ENCODE measurements at regions not wholly inside any gene's neighbourhood (a gene's known extent, or its start where the extent isn't known, plus 50 kb on each side); places are given as distances from the start of the nearest gene placed in this dataset.
"Not testable (repeated sequence)": the region's sequence is repeated elsewhere in the genome, so short reads cannot be mapped to it uniquely, and the experiment has no call there.

DNA sequence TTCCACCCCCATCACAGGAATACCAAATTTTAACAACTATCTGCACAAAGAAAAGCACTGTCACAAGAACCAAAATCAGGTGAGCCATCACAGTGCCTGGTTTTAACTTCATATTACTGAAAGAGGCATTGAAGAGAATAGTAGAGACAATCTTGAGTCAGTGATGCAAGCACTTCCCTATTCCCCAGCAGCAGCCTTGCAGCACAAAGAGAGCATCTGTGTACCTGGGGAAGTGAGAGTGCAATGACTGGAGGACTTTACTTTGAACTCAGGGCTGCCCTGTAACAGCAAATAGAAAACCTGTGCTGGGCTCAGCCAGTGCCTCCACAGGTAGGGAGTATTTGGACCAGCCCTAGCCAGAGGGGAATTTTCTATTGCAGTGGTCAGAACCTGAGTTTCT is 361.8 kb downstream of the TEX13C start:
- DNase-seq: no peak

GRCh38 chrX:125690522-125690921 is 370.9 kb downstream of the TEX13C start:
- DNase-seq: not testable (repeated sequence)

DNA sequence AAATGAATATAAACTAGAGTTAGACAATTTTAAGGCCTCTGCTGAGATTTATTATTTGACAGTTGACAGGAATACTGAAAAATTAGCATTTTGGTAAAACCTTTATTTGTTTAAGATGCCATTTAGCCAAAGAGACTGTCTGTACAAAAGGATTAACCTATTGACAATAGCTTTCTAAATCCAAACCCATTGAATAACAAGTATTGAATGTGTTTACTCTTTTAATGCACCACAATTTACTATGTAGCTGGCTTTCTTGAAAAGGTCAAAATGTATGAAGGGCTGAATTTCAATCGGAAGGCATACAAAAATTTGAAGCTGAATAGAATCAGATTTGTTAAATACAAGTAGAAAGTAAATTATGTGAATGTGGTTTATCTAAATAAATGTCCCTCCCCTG is 374.5 kb downstream of the TEX13C start:
- DNase-seq: no peak

- no peak for DNase-seq
Observed at GRCh38 chrX:125709074-125709473, 389.4 kb downstream of the TEX13C start.

- DNase-seq: no peak
Observed at GRCh38 chrX:125709532-125709931, 389.9 kb downstream of the TEX13C start.

- no peak for DNase-seq
Observed at GRCh38 chrX:125710403-125711062, 390.9 kb downstream of the TEX13C start.

DNA sequence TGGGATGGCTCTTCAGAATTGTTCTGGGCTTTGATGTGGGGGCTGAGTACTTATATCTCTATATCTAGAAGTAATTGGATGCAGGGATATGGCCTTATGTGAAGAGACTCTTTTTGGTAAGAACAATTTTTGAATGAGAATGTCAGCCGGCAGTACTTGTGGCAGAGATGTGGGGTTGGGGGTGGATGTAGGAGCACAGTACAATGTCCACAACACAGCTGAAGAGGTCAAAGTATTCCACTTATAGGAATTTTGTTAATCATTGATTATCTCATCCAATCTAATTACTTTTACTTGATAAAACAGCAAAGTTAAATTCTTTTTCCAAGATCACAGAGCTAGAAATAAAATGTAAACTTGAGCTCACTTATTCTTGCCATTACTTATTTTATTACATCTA is 391.4 kb downstream of the TEX13C start:
- no peak for DNase-seq

- DNase-seq: no peak
Observed at GRCh38 chrX:125713633-125714032, 394.0 kb downstream of the TEX13C start.

DNA sequence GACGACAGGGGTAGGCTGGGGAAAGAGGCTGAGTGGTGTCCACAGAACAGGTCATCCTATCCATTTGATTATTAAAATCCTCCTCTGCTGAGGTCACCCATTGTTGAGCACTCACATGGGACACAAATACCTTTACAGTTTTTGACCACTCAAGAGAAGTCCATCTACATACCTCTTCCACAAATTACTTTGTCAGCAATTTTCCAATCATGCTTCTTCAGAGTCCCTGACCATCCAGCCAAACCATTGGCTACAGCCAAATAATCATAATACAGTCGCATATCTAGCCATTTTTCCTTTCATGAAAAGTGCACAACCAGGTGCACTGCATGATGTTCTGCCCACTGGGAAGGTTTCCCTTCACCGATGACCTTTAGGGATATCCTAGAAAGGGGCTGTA is 407.4 kb downstream of the TEX13C start:
- DNase-seq: no peak

- no peak for DNase-seq
Observed at GRCh38 chrX:125736008-125736729, 416.5 kb downstream of the TEX13C start.

DNA sequence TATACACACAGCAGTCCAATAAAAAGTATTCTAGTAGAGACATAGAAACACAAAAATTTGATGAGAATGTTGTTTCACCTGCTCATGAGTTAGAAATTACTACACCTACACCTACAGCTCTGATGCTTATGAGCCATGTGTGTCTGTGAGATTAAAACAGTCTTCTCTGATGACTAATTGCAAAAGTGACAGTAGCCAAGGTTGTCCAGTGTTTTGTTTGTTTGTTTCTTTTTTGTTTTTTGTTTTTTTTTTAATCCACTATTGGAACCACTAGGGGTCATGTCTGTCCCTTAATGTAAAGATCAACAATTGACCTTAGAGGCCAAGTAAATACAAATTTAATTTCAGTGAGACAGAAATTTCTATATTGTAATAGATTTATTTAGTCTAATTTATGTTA is 423.1 kb downstream of the TEX13C start:
- no peak for DNase-seq

DNA sequence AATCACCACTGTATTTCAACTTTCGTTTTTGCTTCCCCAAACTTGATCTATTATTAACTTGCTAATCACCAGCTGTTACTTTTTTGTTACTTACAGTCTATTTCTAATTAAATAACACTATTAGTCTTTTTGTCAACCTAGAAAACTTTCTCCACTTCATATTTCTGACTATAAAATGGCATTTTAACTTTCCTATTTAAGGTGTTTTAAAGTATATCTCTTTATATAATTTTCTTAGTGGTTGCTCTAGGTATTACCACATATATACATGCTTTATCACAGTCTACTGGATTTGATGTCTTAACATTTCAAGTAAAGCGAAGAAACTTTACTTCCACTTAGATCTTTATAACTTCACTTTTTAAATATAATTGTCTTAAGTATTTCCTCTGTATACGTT is 421.2 kb downstream of the DCAF12L2 start:
- no peak for DNase-seq

- no peak for DNase-seq
Observed at GRCh38 chrX:125757794-125758564, 408.1 kb downstream of the DCAF12L2 start.

DNA sequence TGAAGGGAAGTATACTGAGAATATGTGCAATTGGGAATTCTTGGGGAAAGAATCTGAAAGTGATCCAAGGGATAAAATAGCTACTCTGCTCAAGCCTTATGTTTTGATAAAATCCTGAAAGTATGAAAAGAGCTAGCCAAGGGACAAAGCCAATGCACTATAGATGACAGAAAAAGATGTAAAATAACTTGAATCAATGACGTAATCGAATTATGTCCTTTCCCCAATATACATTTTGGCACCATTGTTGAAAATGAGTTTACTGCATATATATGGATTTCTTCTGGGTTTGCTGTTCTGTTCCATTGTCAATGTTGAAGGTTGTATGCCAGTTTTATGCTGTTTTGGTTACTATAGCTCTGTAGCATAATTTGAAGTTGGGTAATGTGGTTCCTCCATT is 407.3 kb downstream of the DCAF12L2 start:
- DNase-seq: no peak

DNA sequence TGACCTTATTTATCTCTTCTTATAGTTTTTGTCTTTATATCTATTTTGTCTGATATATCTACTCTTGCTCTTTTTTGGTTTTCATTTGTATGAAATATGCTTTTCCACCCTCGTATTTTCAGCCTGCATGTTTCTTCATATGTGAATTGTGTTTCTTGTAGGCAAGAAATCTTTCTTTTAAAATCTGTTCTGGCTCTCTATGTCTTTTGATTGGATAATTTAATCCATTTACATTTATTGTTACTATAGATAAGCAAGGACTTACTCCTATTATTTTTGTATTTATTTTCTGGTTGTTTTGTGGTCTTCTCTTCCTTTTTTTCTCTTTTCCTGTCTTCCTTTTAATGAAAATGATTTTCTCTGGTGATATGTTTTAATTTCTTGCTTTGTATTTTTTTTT is 403.1 kb downstream of the DCAF12L2 start:
- no peak for DNase-seq

DNA sequence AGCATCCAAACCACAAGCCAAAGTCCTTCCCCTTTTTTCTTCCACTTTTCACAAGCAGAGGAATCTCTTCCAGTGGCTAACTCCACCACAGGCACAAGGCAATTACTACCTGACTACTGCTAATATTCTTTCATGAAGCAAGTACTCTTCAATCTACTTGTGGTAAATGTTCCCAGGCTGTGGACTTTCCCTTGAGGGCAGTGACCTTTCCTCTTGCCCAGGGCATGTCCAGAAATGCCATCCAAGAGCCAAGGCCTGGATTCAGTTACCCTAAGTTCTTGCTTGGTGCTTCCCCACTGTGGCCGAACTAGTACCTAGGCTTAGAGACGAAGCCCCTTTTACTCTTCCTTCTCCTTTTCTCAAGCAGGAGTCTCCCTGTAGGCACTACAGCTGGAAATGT is 400.7 kb downstream of the DCAF12L2 start:
- no peak for DNase-seq

GRCh38 chrX:125769628-125770027 is 396.5 kb downstream of the DCAF12L2 start:
- DNase-seq: no peak

- no peak for DNase-seq
Observed at GRCh38 chrX:125778261-125778660, 387.8 kb downstream of the DCAF12L2 start.

DNA sequence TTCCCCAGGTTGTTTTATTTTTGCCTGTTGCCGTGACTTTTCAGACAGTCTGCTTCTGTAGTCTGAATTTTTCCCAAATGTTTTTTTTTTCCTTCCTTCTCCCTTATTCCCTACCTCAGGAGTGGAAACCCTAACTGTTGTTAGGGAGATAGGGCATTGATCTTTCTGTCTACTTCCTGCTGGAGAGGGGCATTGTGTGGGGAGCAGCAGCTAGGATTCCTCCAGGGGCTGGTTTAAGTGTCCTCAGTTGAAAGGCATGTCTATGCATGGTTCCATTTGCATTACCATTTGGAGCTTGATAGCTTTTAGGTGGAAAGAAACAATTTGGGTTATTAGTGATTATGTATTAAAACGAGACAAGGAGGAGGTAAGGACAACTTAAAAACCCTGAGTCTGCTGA is 383.9 kb downstream of the DCAF12L2 start:
- DNase-seq: no peak

DNA sequence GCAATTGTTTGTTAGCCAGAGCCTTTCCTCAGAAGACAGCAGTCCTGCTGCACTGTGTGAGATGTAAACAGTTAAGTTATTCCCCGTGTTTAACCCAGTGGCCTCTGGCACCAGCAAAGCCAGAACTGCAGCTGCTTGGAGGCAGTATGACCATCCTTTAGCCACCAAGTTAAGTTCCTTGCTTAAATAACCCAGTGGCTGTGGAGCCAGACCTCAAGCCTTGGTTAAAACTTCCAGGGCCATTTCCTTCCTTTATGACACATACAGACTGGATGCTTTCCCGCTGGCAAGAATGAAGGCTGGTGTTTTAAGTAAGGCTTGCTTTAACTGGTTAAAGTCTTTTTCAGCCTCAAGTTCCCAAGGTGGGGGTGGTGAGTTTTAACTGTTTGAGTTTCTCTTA is 379.8 kb downstream of the DCAF12L2 start:
- no peak for DNase-seq

DNA sequence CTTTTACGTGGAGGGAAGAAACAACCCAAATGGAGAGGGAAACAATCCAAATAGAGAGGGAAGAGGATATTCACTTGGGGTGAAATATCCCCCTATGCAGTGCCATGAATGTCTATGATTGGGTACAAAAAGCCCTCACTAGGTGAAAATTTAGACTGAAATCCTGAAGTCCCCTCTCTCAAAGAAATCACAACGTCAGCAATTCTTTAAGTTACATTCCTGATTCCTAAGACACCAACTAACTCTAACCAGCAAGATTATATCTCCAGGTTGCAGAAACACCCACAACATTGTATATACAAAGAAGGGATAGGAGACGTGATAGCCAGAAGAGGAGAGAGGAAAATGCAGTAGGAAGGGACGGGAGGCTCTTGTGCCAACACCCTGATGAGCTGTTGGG is 374.3 kb downstream of the DCAF12L2 start:
- no peak for DNase-seq

GRCh38 chrX:125810856-125811255 is 355.2 kb downstream of the DCAF12L2 start:
- DNase-seq: no peak

DNA sequence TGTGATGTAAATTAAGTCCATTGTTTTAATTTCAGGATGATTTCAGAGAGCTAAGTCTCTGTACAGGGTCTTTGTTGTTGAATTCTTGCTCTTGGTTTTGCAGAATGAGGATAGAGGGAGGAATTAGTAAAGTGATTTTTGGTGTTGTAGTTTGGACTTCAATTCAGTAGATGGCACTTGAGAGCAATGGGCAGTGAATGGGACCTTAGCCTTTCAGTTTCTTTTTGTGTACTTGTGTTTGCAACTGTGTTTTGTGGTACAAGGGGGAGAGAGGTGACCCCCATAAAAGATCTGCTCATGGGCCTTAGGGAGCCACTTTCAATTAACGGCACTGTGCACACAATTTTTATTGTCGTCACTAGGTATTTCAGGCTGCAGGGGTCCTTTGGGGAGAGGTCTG is 340.0 kb downstream of the DCAF12L2 start:
- no peak for DNase-seq

All from NCI-H526 treated with DMSO at 0.1 percent for 48 hours (cell line).